ENCODE measurements at regions not wholly inside any gene's neighbourhood (a gene's known extent, or its start where the extent isn't known, plus 50 kb on each side); places are given as distances from the start of the nearest gene placed in this dataset.
"Not testable (repeated sequence)": the region's sequence is repeated elsewhere in the genome, so short reads cannot be mapped to it uniquely, and the experiment has no call there.

- no peak for FAIRE-seq
These were observed 375.6 kb downstream of the ATP23 start for GRCh38 chr12:58316926-58317325.

DNA sequence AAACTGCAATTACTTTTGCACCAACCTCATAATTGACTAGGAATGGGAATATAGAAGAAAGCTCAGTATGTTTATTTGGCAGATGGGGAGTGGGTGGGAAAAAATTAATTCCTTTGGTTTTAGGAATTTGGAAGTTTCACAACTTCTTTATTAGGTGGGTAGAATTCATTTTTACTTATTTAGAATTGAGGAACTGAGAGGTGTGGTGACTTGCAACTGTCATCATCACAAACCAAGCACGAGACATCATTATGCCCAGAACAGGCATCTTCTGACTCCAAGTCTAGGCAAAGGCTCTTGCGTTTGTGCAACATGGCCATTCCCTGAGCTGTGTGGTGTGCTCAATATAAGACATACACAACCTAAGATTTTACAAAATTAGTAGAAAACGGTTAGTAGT is 380.0 kb downstream of the ATP23 start:
- no peak for FAIRE-seq

DNA sequence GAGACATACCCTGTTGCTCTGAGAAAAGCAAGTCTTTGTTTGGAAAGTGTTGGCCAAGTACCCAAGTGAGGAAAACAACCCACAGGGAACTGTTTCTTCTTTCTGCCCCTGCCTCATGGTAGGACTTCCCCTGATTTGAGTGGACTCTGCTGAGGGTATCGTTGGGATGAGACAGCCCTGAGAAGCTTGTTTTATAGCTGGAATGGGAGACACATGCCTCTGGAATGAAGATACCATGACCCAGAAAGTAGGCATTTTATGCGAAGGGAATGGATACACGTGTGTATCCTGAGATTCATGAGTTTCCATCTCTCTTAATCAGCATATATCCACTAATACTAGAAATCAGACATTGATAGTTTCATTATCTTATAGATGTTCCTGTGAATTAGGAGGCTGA is 382.3 kb downstream of the ATP23 start:
- FAIRE-seq = no peak

- no peak for FAIRE-seq
These were observed 384.2 kb downstream of the ATP23 start for GRCh38 chr12:58325561-58325960.

GRCh38 chr12:58326534-58326933 is 385.2 kb downstream of the ATP23 start:
- no peak for FAIRE-seq

- not testable (repeated sequence) for FAIRE-seq
These were observed 395.3 kb downstream of the ATP23 start for GRCh38 chr12:58336581-58337242.

GRCh38 chr12:58337539-58337938 is 396.2 kb downstream of the ATP23 start:
- not testable (repeated sequence) for FAIRE-seq

GRCh38 chr12:58341791-58342190 is 400.4 kb downstream of the ATP23 start:
- no peak for FAIRE-seq

- FAIRE-seq = no peak
These were observed 401.4 kb downstream of the ATP23 start for GRCh38 chr12:58342736-58343135.

DNA sequence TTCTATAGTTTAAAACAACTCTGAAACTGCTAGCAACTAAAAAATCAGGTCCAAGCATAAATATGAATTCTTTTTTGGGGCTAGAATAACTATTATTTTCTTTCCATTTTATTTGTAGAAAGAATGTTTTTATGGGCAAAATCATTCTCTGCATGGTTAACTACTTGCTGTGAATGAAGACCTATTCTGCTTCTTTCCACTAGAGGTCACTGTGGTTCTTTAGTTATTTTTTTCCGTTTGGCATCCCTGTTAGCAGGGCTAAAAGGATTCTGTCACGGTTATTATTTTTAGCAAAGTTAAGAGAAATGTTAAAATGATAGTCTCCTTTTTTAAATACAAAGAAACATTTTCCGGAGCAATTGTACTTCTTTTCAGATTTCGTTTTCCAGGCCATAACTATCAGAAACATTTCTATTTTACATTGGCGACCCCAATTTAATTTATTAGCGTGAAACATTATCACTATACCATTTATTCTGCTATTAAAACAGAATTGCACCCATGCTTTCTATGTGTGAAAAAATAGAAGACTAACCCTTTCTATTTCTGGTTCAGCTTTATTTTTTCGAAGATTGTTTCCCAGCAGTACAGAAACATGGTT is 404.8 kb downstream of the ATP23 start:
- FAIRE-seq = peak; percentile 92

- FAIRE-seq = no peak
These were observed 405.8 kb downstream of the ATP23 start for GRCh38 chr12:58347188-58347587.

DNA sequence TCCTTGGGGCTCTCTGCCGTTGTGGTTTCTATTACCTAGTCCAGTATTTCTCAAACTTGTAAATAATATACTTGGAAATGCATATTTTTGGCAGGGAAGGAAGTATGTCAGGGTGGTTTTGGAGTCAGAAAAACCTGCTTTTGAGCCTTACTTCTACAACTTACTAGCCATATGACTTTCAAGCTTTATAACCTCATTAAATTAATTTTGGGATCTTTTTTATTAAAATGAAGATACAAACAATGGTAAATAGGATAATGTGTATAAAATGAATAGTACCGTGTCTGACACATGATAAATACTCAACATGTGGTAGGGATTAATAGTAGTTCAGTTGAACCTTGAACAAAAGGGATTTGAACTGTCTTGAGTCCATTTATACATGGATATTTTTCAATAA is 406.3 kb downstream of the ATP23 start:
- FAIRE-seq = no peak

DNA sequence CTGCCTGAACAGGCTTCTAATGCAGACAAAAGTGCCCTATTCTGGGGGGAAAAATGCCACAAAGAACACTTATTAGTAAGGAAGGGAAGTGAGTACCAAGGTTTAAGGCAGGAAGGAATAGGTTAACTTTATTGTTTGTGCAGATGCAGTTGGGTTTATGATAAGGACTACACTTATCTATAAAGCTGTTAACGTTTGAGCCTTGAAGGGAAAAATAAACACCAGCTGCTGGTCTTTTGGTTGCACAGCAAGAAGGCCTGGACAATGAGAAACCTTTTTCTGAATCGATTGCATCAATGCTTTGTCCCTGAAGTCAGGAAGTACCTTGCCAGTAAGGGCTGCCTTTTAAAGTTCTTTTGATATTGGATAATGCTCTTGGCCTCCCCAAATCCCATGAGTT is 407.8 kb downstream of the ATP23 start:
- FAIRE-seq = no peak

DNA sequence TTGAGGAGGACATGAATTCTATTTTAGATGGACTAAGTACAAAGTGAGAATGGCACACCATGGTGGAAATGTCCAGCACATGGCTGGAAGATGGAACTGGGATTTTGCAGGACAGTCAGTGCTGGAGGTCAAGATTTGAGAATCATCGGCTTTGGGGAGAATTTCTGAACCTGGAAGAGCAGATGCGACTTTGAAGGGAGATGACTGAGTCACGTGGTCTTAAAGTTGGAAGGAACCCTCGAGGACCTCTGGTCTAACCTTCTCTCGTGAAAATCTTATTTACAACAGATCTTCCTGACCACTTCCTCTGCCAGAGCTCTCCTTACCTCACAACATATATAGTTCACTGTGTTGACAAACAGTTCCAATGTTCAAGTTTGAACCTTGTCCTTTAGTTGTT is 415.4 kb downstream of the ATP23 start:
- no peak for FAIRE-seq

GRCh38 chr12:58357511-58357910 is 416.1 kb downstream of the ATP23 start:
- FAIRE-seq = no peak

- FAIRE-seq = no peak
These were observed 417.0 kb downstream of the ATP23 start for GRCh38 chr12:58358369-58358768.

- FAIRE-seq = no peak
These were observed 417.7 kb downstream of the ATP23 start for GRCh38 chr12:58359084-58359483.

GRCh38 chr12:58361056-58361455 is 419.7 kb downstream of the ATP23 start:
- FAIRE-seq = no peak

GRCh38 chr12:58363971-58364370 is 422.6 kb downstream of the ATP23 start:
- no peak for FAIRE-seq

DNA sequence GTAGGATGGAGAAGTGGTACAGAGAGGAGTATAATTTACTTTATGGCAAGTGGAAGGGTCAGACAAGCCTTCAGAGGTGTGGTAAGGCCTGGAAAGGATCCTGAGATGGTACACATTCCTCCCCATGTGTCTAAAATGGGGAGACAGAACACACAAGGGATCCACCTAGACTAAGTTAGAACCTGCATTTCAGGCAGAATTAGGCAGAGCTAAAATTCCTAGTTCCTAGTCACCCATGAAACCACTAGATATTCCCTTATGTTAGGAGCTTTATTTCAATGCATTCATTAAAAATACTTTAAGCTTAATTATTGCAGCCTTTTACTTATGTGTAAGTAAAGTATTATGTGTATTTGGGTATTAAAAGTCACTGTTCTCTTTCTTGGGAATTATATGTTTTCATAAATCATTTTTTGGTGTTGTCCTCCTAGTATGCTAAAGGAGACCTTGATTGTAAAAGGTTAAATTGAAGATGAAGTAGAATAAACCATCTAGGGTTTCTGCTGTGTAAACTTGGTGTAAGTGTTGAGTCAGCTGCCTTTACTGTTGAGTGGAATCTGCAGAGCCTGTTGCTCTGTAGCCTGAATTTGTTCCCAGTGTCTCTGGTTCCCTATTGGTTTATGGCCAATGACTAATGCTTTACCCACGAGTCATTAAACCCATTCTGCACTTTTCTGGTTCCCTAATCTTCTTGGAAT is 423.2 kb downstream of the ATP23 start:
- no peak for FAIRE-seq

GRCh38 chr12:58365087-58365390 is 423.7 kb downstream of the ATP23 start:
- no peak for FAIRE-seq

DNA sequence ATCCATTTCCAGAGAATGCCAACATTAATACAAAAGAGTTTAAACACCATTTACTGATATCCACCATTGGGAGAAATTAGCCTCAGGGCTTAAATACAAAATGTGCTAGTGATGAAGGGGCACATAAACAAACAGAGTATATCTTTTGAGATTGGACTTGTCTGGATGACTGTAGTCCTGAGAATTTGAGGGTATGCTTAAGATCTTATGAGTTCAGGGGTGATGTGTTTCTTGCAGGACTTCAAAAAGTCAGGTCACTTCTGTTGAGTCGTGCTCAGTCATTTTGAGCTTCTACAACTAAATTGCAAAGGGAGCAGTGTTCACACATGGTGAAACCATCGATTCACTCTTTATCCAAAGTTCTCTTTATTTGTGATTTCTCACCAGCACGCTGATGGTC is 425.7 kb downstream of the ATP23 start:
- no peak for FAIRE-seq

- FAIRE-seq = no peak
These were observed 426.6 kb downstream of the ATP23 start for GRCh38 chr12:58368001-58368400.

- FAIRE-seq = no peak
These were observed 428.2 kb downstream of the ATP23 start for GRCh38 chr12:58369576-58369975.

DNA sequence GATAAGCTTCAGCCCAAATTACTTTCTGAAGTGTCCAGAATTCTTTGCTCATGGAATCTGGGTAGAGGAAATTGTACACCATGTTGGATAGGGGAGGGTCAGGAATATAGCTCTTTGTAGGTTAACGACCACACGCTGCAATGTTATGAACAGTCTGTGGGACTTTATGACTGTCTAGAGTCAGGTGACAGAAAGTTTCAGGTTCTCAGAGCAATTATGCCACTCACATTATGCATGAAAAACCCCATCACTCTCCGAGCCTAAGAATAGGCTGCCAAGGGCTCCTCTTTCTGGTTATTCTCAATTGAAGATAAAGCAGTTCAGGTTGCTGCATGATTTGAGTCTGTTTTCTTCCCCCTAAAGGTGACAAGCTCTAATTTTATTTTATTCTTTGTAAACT is 430.9 kb downstream of the ATP23 start:
- FAIRE-seq = no peak
